ENCODE measurements at regions not wholly inside any gene's neighbourhood (a gene's known extent, or its start where the extent isn't known, plus 50 kb on each side); places are given as distances from the start of the nearest gene placed in this dataset.

GRCh38 chr14:52131640-52132320 is 62.9 kb upstream of the NID2 start:
- ATAC-seq (peak; percentile 99), DNase-seq (ENCODE audit: low spot score) (peak; percentile 76)
- Mint-ChIP-seq H3K4me1 (peaks cover 19% of the 10 kb centered on the region), H3K27me3 (ENCODE audit: low read depth) (no peaks in the 10 kb centered on the region), H3K27ac (no peak overlapping the region), H3K9me3 (peaks cover 27% of the 10 kb centered on the region), H3K36me3 (peaks cover 27% of the 10 kb centered on the region), H3K4me3 (no peak overlapping the region)
- ChIA-PET CTCF (interaction anchor here (0.6 to 2.3 kb wide), 11 partner anchors 9 to 119 kb away, joined by 3 to 23 read pairs (median 5); partner anchors contain the start of gene NID2), POLR2A (no interaction called here)
- TF ChIP-seq MLX (CRISPR knock-in tag; IDR thresholded peaks at IDR 0.05) (no peak), AR (CRISPR knock-in tag; IDR thresholded peaks at IDR 0.05) (no peak), NR2C2 (CRISPR knock-in tag; IDR thresholded peaks at IDR 0.05) (no peak), CTCF (IDR thresholded peaks at IDR 0.05) (peak; percentile 51), MXD4 (CRISPR knock-in tag; IDR thresholded peaks at IDR 0.05; ENCODE audit: borderline replicate concordance) (no peak), TEAD4 (CRISPR knock-in tag; IDR thresholded peaks at IDR 0.05) (no peak), MYBL2 (CRISPR knock-in tag; IDR thresholded peaks at IDR 0.05) (no peak)
- TF ChIP-seq, protein P1, sequence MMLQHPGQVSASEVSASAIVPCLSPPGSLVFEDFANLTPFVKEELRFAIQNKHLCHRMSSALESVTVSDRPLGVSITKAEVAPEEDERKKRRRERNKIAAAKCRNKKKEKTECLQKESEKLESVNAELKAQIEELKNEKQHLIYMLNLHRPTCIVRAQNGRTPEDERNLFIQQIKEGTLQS (CRISPR knock-in tag; conservative IDR thresholded peaks at IDR 0.05): no peak

- CTCF ChIA-PET: interaction anchor here (1.0 to 1.8 kb wide), 2 partner anchors 14 to 86 kb away, joined by 3 to 7 read pairs; no protein-coding TSS in a partner anchor
- H3K36me3 Mint-ChIP-seq: peaks cover 8% of the 10 kb centered on the region
- POLR2A ChIA-PET: no interaction called here
- no peak for DNase-seq (ENCODE audit: low spot score)
- no peak for ATAC-seq
- H3K9me3 Mint-ChIP-seq: peaks cover 8% of the 10 kb centered on the region
- no peaks in the 10 kb centered on the region for H3K27me3 Mint-ChIP-seq (ENCODE audit: low read depth)
- peaks cover 34% of the 10 kb centered on the region for H3K4me1 Mint-ChIP-seq
- no peak overlapping the region; the same call in 1 of the 2 replicates for H3K27ac Mint-ChIP-seq
- no peak overlapping the region for H3K4me3 Mint-ChIP-seq
- TF ChIP-seq PREB (CRISPR knock-in tag; IDR thresholded peaks at IDR 0.05; ENCODE audit: borderline replicate concordance): no peak
- no peak for TF ChIP-seq ZNF512 (CRISPR knock-in tag; IDR thresholded peaks at IDR 0.05; ENCODE audit: borderline replicate concordance)
- TF ChIP-seq OVOL2 (CRISPR knock-in tag; IDR thresholded peaks at IDR 0.05; ENCODE audit: borderline replicate concordance): no peak
- no peak for TF ChIP-seq SOX15 (CRISPR knock-in tag; IDR thresholded peaks at IDR 0.05)
- TF ChIP-seq SMAD4 (CRISPR knock-in tag; IDR thresholded peaks at IDR 0.05): no peak
- no peak for TF ChIP-seq SP1 (CRISPR knock-in tag; conservative IDR thresholded peaks at IDR 0.05)
- TF ChIP-seq, protein P2, sequence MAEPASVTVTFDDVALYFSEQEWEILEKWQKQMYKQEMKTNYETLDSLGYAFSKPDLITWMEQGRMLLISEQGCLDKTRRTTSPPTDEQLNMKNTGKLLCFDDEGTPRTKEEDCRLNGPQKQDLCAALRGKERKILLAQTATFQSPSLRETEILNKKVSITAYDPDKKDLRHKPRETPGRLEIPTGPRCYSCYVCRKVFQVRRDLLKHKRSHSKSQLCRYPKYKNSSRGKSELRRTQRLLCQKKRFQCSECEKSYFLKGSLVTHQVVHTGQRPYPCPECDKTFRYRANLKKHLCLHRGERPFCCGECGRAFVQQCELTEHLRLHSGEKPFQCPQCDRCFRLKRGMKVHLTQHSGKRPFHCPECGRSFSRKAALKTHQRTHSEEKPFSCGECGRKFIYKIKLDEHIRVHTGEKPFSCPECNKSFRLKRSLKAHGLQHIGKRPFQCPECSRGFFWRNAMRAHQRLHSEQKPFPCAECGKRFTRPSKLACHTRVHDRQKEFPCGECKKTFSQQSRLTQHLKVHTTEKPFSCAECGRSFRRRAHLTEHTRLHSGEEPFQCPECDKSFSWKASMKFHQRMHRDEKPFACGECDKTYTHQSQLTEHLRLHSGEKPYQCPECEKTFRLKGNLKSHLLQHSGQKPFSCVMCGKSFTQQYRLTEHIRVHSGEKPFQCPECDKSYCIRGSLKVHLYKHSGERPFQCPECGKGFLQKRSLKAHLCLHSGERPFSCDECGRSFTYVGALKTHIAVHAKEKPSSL (CRISPR knock-in tag; conservative IDR thresholded peaks at IDR 0.05): no peak
- TF ChIP-seq GRHL2 (CRISPR knock-in tag; IDR thresholded peaks at IDR 0.05; ENCODE audit: insufficient replicate concordance, severe bottlenecking): no peak
- TF ChIP-seq, protein P3, sequence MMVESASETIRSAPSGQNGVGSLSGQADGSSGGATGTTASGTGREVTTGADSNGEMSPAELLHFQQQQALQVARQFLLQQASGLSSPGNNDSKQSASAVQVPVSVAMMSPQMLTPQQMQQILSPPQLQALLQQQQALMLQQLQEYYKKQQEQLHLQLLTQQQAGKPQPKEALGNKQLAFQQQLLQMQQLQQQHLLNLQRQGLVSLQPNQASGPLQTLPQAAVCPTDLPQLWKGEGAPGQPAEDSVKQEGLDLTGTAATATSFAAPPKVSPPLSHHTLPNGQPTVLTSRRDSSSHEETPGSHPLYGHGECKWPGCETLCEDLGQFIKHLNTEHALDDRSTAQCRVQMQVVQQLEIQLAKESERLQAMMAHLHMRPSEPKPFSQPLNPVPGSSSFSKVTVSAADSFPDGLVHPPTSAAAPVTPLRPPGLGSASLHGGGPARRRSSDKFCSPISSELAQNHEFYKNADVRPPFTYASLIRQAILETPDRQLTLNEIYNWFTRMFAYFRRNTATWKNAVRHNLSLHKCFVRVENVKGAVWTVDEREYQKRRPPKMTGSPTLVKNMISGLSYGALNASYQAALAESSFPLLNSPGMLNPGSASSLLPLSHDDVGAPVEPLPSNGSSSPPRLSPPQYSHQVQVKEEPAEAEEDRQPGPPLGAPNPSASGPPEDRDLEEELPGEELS (CRISPR knock-in tag; IDR thresholded peaks at IDR 0.05): no peak
- TF ChIP-seq IRF1 (CRISPR knock-in tag; IDR thresholded peaks at IDR 0.05): no peak
These were observed 60.9 kb upstream of the NID2 start for GRCh38 chr14:52129721-52130120.
